Osteocyte (in vitro differentiated cells): ENCODE measurements at regions not wholly inside any gene's neighbourhood (a gene's known extent, or its start where the extent isn't known, plus 50 kb on each side); places are given as distances from the start of the nearest gene placed in this dataset.

Source experiments
- DNase-seq: peaks from one replicate; pipeline ENCODE4 v3.0.0; 2021; ENCODE audit warnings: mixed read lengths; ENCODE audit not compliant: unreplicated experiment; ENCODE audit errors: extremely low spot score
- H3K27ac Mint-ChIP-seq: one replicate; pipeline ENCODE4 v1.8.0; 2021; ENCODE audit warnings: mild to moderate bottlenecking, mixed read lengths; ENCODE audit not compliant: unreplicated experiment
- H3K27me3 Mint-ChIP-seq: one replicate; pipeline ENCODE4 v1.8.0; 2021; ENCODE audit warnings: mixed read lengths; ENCODE audit not compliant: unreplicated experiment
- H3K36me3 Mint-ChIP-seq: one replicate; pipeline ENCODE4 v1.8.0; 2021; ENCODE audit warnings: mixed read lengths; ENCODE audit not compliant: unreplicated experiment
- H3K4me1 Mint-ChIP-seq: one replicate; pipeline ENCODE4 v1.8.0; 2021; ENCODE audit warnings: mixed read lengths; ENCODE audit not compliant: unreplicated experiment
- H3K4me3 Mint-ChIP-seq: one replicate; pipeline ENCODE4 v1.8.0; 2021; ENCODE audit warnings: mild to moderate bottlenecking, moderate library complexity, mixed read lengths; ENCODE audit not compliant: unreplicated experiment
- H3K9me3 Mint-ChIP-seq: one replicate; pipeline ENCODE4 v1.8.0; 2021; ENCODE audit warnings: mixed read lengths; ENCODE audit not compliant: unreplicated experiment
- CTCF ChIP-seq: fragments of 200-600 bp; sonication (generic); IDR thresholded peaks from 2 replicates; pipeline ENCODE4 v1.5.0; 2021; ENCODE audit warnings: antibody characterized with exemption, mild to moderate bottlenecking, moderate library complexity

GRCh38 chr7:26437003-26437532, 145.4 kb downstream of the SNX10 start:
- Mint-ChIP-seq H3K4me3 (no peak overlapping the region), H3K27me3 (peaks cover 4% of the 10 kb centered on the region), H3K36me3 (no peaks in the 10 kb centered on the region), H3K4me1 (no peaks in the 10 kb centered on the region), H3K27ac (no peak overlapping the region), H3K9me3 (no peaks in the 10 kb centered on the region)
- TF ChIP-seq CTCF: no peak
- DNase-seq: no peak

- Mint-ChIP-seq H3K27ac (no peak overlapping the region), H3K4me1 (no peaks in the 10 kb centered on the region), H3K9me3 (no peaks in the 10 kb centered on the region), H3K36me3 (no peaks in the 10 kb centered on the region), H3K27me3 (peaks cover 4% of the 10 kb centered on the region), H3K4me3 (no peak overlapping the region)
- DNase-seq: no peak
- TF ChIP-seq CTCF: no peak
Observed at GRCh38 chr7:26438078-26438477, 146.4 kb downstream of the SNX10 start.

- Mint-ChIP-seq H3K27me3 (peaks cover 4% of the 10 kb centered on the region), H3K36me3 (no peaks in the 10 kb centered on the region), H3K27ac (no peak overlapping the region), H3K4me3 (no peak overlapping the region), H3K9me3 (no peaks in the 10 kb centered on the region), H3K4me1 (no peaks in the 10 kb centered on the region)
- no peak for DNase-seq
- TF ChIP-seq CTCF: no peak
Observed at GRCh38 chr7:26439521-26440232, 148.0 kb downstream of the SNX10 start.

- Mint-ChIP-seq H3K27ac (no peak overlapping the region), H3K4me3 (no peak overlapping the region), H3K27me3 (peaks cover 4% of the 10 kb centered on the region), H3K36me3 (no peaks in the 10 kb centered on the region), H3K9me3 (no peaks in the 10 kb centered on the region), H3K4me1 (no peaks in the 10 kb centered on the region)
- no peak for DNase-seq
- TF ChIP-seq CTCF: no peak
Observed at GRCh38 chr7:26440233-26441001, 148.8 kb downstream of the SNX10 start.

GRCh38 chr7:26441002-26441521, 149.4 kb downstream of the SNX10 start:
- no peak for DNase-seq
- Mint-ChIP-seq H3K27ac (no peak overlapping the region), H3K4me3 (no peak overlapping the region), H3K4me1 (no peaks in the 10 kb centered on the region), H3K9me3 (no peaks in the 10 kb centered on the region), H3K27me3 (peaks cover 4% of the 10 kb centered on the region), H3K36me3 (no peaks in the 10 kb centered on the region)
- TF ChIP-seq CTCF: no peak
